H1 (cell line): ENCODE measurements at regions not wholly inside any gene's neighbourhood (a gene's known extent, or its start where the extent isn't known, plus 50 kb on each side); places are given as distances from the start of the nearest gene placed in this dataset.

Source experiments
- BRCA1 ChIP-seq: IDR thresholded peaks from 2 replicates; pipeline ENCODE4 v1.6.1; 2012; ENCODE audit warnings: low read depth, low read length, improper control_type of control experiment
- CREB1 ChIP-seq: IDR thresholded peaks from 2 replicates; pipeline ENCODE4 v1.6.1; 2012; ENCODE audit warnings: inconsistent platforms

DNA sequence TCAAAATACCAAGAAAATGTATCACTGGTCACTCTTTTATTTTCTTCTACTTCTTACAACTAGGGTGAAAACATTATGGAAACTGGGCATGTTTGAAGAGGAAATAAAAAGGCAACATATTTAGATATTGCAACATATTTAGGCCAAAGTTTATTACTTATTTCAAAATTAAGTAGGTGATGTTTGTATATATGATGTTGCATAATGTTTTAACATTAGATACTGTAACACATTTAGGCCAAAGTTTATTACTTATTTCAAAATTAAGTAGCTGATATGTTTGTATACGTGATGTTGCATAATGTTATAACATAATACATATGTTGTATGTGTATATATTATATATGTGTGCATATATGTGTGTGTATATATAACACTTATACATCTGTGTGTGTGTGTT lies 451.3 kb downstream of the LIG4 start (continued):
- TF ChIP-seq CREB1 (no peak), BRCA1 (no peak)
